ENCODE measurements at regions not wholly inside any gene's neighbourhood (a gene's known extent, or its start where the extent isn't known, plus 50 kb on each side); places are given as distances from the start of the nearest gene placed in this dataset.

DNA sequence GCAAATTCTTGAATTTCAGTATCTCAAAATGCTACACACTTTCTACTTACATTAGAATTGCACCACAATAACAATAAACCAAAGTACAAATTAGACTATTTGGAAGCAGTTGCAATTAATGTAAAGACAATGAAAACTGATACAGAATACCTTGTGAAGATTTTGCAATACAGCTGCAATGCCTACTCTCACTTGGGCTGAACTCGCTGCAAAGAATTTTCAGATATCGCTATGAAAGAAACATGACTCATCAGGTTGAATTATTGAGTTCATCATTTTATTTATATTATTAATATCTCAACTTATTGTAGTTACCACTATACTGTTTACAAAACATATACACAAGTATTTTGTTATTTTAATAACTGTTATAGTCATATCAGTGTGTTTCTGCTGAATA is 108.0 kb upstream of the TMTC2 start:
- no peaks in the 10 kb centered on the region for H3K27me3 ChIP-seq (ENCODE audit: insufficient read depth, poor library complexity, severe bottlenecking)
- no peak for DNase-seq (ENCODE audit: low spot score)
- H3K9me3 ChIP-seq (ENCODE audit: severe bottlenecking): peaks cover 3% of the 10 kb centered on the region
- no peak overlapping the region for H3K27ac ChIP-seq (ENCODE audit: poor library complexity, severe bottlenecking)
- H3K4me3 ChIP-seq (ENCODE audit: severe bottlenecking): no peak overlapping the region
- ATAC-seq (ENCODE audit: low read depth): no peak
- H3K36me3 ChIP-seq (ENCODE audit: low read depth): no peaks in the 10 kb centered on the region
- TF ChIP-seq CTCF (IDR thresholded peaks at IDR 0.05; ENCODE audit: poor library complexity, severe bottlenecking): no peak
- H3K4me1 ChIP-seq (ENCODE audit: insufficient read depth, poor library complexity, severe bottlenecking): no peaks in the 10 kb centered on the region

DNA sequence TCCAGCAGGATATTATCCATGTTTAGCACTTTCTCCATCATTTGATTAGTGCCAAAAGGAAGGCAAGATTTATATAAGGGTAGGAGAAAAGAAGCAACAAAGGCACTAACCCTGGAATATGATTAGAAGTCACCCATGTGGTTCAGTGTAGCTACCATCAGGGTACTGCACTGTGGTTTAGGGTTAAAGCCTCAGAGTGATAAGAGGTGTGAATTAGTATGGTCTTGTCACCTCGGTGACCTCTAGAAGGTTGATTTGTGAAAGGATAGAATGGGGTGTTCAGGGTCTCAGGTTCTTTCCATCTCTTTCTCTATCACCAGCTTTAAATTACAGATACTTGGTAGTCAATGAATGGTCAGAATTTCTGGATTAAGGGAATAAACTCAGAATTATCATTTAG is 103.0 kb upstream of the TMTC2 start:
- Histone ChIP-seq H3K27ac (ENCODE audit: poor library complexity, severe bottlenecking) (no peak overlapping the region), H3K4me3 (ENCODE audit: severe bottlenecking) (no peak overlapping the region), H3K9me3 (ENCODE audit: severe bottlenecking) (no peaks in the 10 kb centered on the region), H3K36me3 (ENCODE audit: low read depth) (no peaks in the 10 kb centered on the region), H3K4me1 (ENCODE audit: insufficient read depth, poor library complexity, severe bottlenecking) (no peaks in the 10 kb centered on the region), H3K27me3 (ENCODE audit: insufficient read depth, poor library complexity, severe bottlenecking) (no peaks in the 10 kb centered on the region)
- TF ChIP-seq CTCF (IDR thresholded peaks at IDR 0.05; ENCODE audit: poor library complexity, severe bottlenecking): no peak
- ATAC-seq (ENCODE audit: low read depth): no peak
- no peak for DNase-seq (ENCODE audit: low spot score)

GRCh38 chr12:82593143-82593542 is 93.6 kb upstream of the TMTC2 start:
- H3K27me3 ChIP-seq (ENCODE audit: insufficient read depth, poor library complexity, severe bottlenecking): no peaks in the 10 kb centered on the region
- TF ChIP-seq CTCF (IDR thresholded peaks at IDR 0.05; ENCODE audit: poor library complexity, severe bottlenecking): no peak
- no peaks in the 10 kb centered on the region for H3K36me3 ChIP-seq (ENCODE audit: low read depth)
- H3K4me1 ChIP-seq (ENCODE audit: insufficient read depth, poor library complexity, severe bottlenecking): no peaks in the 10 kb centered on the region
- H3K4me3 ChIP-seq (ENCODE audit: severe bottlenecking): no peak overlapping the region
- DNase-seq (ENCODE audit: low spot score) (no peak), ATAC-seq (ENCODE audit: low read depth) (no peak)
- H3K27ac ChIP-seq (ENCODE audit: poor library complexity, severe bottlenecking): no peak overlapping the region
- no peaks in the 10 kb centered on the region for H3K9me3 ChIP-seq (ENCODE audit: severe bottlenecking)

DNA sequence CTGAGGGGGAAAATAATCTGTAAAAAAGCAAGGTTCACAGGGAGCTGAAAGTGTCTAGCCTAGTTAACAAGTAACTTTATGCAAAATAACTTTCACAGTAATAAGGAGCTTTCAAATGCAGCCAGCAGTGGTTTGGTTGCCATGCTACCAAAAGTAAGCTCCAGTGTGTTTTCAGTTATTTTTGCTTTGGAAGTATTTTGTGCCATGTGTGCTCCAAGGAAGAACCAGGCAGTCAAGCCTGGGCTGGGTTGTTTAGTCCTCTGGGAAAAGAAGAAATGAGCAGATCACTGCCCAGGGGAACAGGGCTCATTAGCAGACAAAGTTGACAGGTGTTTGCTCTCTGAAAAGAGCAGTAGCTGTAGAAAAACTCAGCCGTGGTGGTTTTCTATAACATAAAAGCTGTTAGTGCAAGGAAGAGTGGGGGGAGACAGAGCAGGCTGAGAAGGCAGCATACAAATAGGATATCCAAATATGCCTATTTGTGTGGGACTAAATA is 92.8 kb upstream of the TMTC2 start:
- no peak overlapping the region for H3K4me3 ChIP-seq (ENCODE audit: severe bottlenecking)
- TF ChIP-seq CTCF (IDR thresholded peaks at IDR 0.05; ENCODE audit: poor library complexity, severe bottlenecking): no peak
- H3K4me1 ChIP-seq (ENCODE audit: insufficient read depth, poor library complexity, severe bottlenecking): no peaks in the 10 kb centered on the region
- no peaks in the 10 kb centered on the region for H3K36me3 ChIP-seq (ENCODE audit: low read depth)
- DNase-seq (ENCODE audit: low spot score): no peak
- ATAC-seq (ENCODE audit: low read depth): no peak
- H3K27me3 ChIP-seq (ENCODE audit: insufficient read depth, poor library complexity, severe bottlenecking): no peaks in the 10 kb centered on the region
- H3K9me3 ChIP-seq (ENCODE audit: severe bottlenecking): no peaks in the 10 kb centered on the region
- no peak overlapping the region for H3K27ac ChIP-seq (ENCODE audit: poor library complexity, severe bottlenecking)

DNA sequence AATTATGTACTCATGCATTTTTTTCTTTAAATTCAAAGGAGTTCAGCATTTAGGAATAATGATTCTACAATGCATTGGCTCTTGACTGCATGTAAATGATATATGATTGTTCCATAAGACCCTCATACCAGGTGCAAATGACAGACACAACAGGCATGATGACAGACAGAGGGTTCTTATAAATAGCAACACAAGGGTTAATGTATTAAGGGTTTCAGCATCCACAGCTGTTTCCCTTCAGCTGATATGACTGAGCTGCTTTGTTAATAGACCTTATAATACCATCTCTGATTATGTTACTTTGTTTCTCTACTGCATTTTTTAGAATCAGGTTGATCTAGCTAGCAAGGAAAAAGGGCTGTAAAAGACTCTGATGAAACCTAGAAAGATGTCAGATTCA is 90.8 kb upstream of the TMTC2 start:
- Histone ChIP-seq H3K9me3 (ENCODE audit: severe bottlenecking) (no peaks in the 10 kb centered on the region), H3K27me3 (ENCODE audit: insufficient read depth, poor library complexity, severe bottlenecking) (no peaks in the 10 kb centered on the region), H3K27ac (ENCODE audit: poor library complexity, severe bottlenecking) (no peak overlapping the region), H3K4me3 (ENCODE audit: severe bottlenecking) (no peak overlapping the region), H3K36me3 (ENCODE audit: low read depth) (no peaks in the 10 kb centered on the region), H3K4me1 (ENCODE audit: insufficient read depth, poor library complexity, severe bottlenecking) (no peaks in the 10 kb centered on the region)
- DNase-seq (ENCODE audit: low spot score) (no peak), ATAC-seq (ENCODE audit: low read depth) (no peak)
- no peak for TF ChIP-seq CTCF (IDR thresholded peaks at IDR 0.05; ENCODE audit: poor library complexity, severe bottlenecking)
